Pancreas (tissue), 10 donors: ENCODE measurements at regions not wholly inside any gene's neighbourhood (a gene's known extent, or its start where the extent isn't known, plus 50 kb on each side); places are given as distances from the start of the nearest gene placed in this dataset.

ENCODE experiments used
- ATAC-seq, 4 donors: fragments of 200-7000 bp; cut with Tn5 transposase; one replicate each; pipeline versions ENCODE4 v1.8.0 to v1.9.1; 2020; ENCODE audit warnings: mild to moderate bottlenecking in 4 of 4, moderate library complexity in 4 of 4
- DNase-seq, 6 donors: peaks; one replicate each; pipeline ENCODE4 v3.0.0-alpha.2; 2020
- FAIRE-seq: peaks from 2 replicates; lab custom pipeline; 2012; peaks lifted over from hg19 to GRCh38; lab: Jason Lieb, UNC
- H3K27ac ChIP-seq, 4 donors: fragments of 200-600 bp; sonication (generic); 1 replicate in 3 of 4; 2 replicates in 1 of 4; pipeline versions ENCODE4 v1.5.0 to v1.8.0; 2020
- H3K27me3 ChIP-seq, 4 donors: fragments of 200-600 bp; one replicate each; pipeline ENCODE4 v1.8.0; 2021
- H3K36me3 ChIP-seq, 3 donors: fragments of 200-600 bp; sonication (generic) in 1 of 3; one replicate each; pipeline versions ENCODE4 v1.5.0 to v1.8.0; 2020 to 2021
- H3K4me1 ChIP-seq, 3 donors: fragments of 200-600 bp; one replicate each; pipeline ENCODE4 v1.8.0; 2021
- H3K4me3 ChIP-seq, 4 donors: fragments of 200-600 bp; sonication (generic) in 2 of 4; one replicate each; pipeline versions ENCODE4 v1.5.0 to v1.8.0; 2020 to 2021
- H3K9me3 ChIP-seq, 4 donors: fragments of 200-600 bp; one replicate each; pipeline ENCODE4 v1.8.0; 2021
- CTCF ChIP-seq, 4 donors: fragments of 200-600 bp; sonication (generic) in 3 of 4; IDR thresholded peaks; one replicate each; pipeline versions ENCODE4 v1.5.0 to v1.8.0; 2021; ENCODE audit warnings: antibody characterized with exemption in 4 of 4
- WGBS, 2 donors: extraction: QIAGEN DNeasy Blood & Tissue Kit; methylation state at CpG; one replicate each; pipeline ENCODE4 v1.1.7; 2013; 5-methylcytosine and 5-hydroxymethylcytosine counted together
- intact Hi-C, 3 donors: fragments of 100-400 bp; cut with DNase I; formaldehyde crosslinking; loops; one replicate each; pipeline versions ENCODE4 v1.11.1 to v1.14.2; 2022
- donor health status: healthy with polysubstance abuse.
- donor health status: DM: no; HTN: no; CAD: no; lungs with moderate emphysema.
- donor health status: DM: no; HTN: no; CAD: no.
- donor health status: control.
- donor health status: control.
- donor health status: Bipolar disorder and iron deficiency.
- donor health status: DM: yes; HTN: yes; CAD: no.
- donor health status: DM: no; HTN: no; CAD: no.
- donor health status: DM: no; HTN: no; CAD: no.
- donor health status: DM: yes; HTN: yes; CAD: no.

GRCh38 chr22:48057116-48057835, 1294.8 kb downstream of the TBC1D22A start:
- Histone ChIP-seq H3K4me1 (no peaks in the 10 kb centered on the region), H3K9me3 (no peaks in the 10 kb centered on the region), H3K4me3 (no peak overlapping the region), H3K36me3 (no peaks in the 10 kb centered on the region), H3K27ac (no peak overlapping the region), H3K27me3 (peaks cover 0 to 7% (median 0%) of the 10 kb centered on the region in 4 donors)
- FAIRE-seq (no peak), DNase-seq (no peak), ATAC-seq (no peak)
- no peak for TF ChIP-seq CTCF (IDR thresholded peaks at IDR 0.05)
- WGBS, 2 donors: 57 to 61% methylated on average over 22 of the region's 22 CpGs
- intact Hi-C loops: no loop called here

GRCh38 chr22:48055827-48056226, 1293.4 kb downstream of the TBC1D22A start:
- H3K27me3 ChIP-seq: peaks cover 0 to 7% (median 0%) of the 10 kb centered on the region in 4 donors
- no peaks in the 10 kb centered on the region for H3K4me1 ChIP-seq
- TF ChIP-seq CTCF (IDR thresholded peaks at IDR 0.05): no peak
- no peak for FAIRE-seq
- no peak overlapping the region for H3K4me3 ChIP-seq
- intact Hi-C loops: no loop called here
- no peaks in the 10 kb centered on the region for H3K9me3 ChIP-seq
- no peak for ATAC-seq
- H3K36me3 ChIP-seq: no peaks in the 10 kb centered on the region
- H3K27ac ChIP-seq: no peak overlapping the region
- WGBS, 2 donors: 59 to 69% methylated on average over 11 of the region's 11 CpGs
- DNase-seq: no peak

- Histone ChIP-seq H3K27ac (no peak overlapping the region), H3K4me3 (no peak overlapping the region), H3K36me3 (no peaks in the 10 kb centered on the region), H3K4me1 (no peaks in the 10 kb centered on the region), H3K27me3 (peaks cover 0 to 7% (median 0%) of the 10 kb centered on the region in 4 donors), H3K9me3 (no peaks in the 10 kb centered on the region)
- FAIRE-seq (no peak), ATAC-seq (no peak), DNase-seq (no peak)
- intact Hi-C loops: no loop called here
- TF ChIP-seq CTCF (IDR thresholded peaks at IDR 0.05): no peak
- 71 to 76% methylated on average over 1 of the region's 1 CpG for WGBS, 2 donors
Observed at GRCh38 chr22:48055185-48055584, 1292.7 kb downstream of the TBC1D22A start.

- intact Hi-C loops: no loop called here
Observed at GRCh38 chr22:48054596-48054995, 1292.1 kb downstream of the TBC1D22A start.

More at GRCh38 chr22:48054596-48054995, 1292.1 kb downstream of the TBC1D22A start:
- FAIRE-seq: no peak
- no peak overlapping the region for H3K4me3 ChIP-seq
- no peak for ATAC-seq
- H3K27me3 ChIP-seq: peaks cover 0 to 7% (median 0%) of the 10 kb centered on the region in 4 donors
- no peak for DNase-seq
- no peak for TF ChIP-seq CTCF (IDR thresholded peaks at IDR 0.05)
- H3K27ac ChIP-seq: no peak overlapping the region
- no peaks in the 10 kb centered on the region for H3K36me3 ChIP-seq
- H3K9me3 ChIP-seq: no peaks in the 10 kb centered on the region
- no peaks in the 10 kb centered on the region for H3K4me1 ChIP-seq
- WGBS, 2 donors: 53 to 65% methylated on average over 14 of the region's 14 CpGs
